Prostate gland (tissue), 2 donors: ENCODE measurements at regions not wholly inside any gene's neighbourhood (a gene's known extent, or its start where the extent isn't known, plus 50 kb on each side); places are given as distances from the start of the nearest gene placed in this dataset.

Experiments used
- DNase-seq: peaks from one replicate; pipeline ENCODE4 v3.0.0-alpha.2; 2019; ENCODE audit warnings: low spot score
- H3K27ac ChIP-seq, 2 donors: fragments of 200-600 bp; sonication (generic); 2 replicates each; pipeline ENCODE4 v1.5.1; 2017 to 2019
- H3K27me3 ChIP-seq: fragments of 200-600 bp; sonication (generic); replicated peaks from 2 replicates; pipeline ENCODE4 v1.5.1; 2019; ENCODE audit not compliant: insufficient read depth
- H3K36me3 ChIP-seq, 2 donors: fragments of 200-600 bp; sonication (generic); 1 replicate in 1 of 2; 2 replicates in 1 of 2; pipeline versions ENCODE4 v1.5.1 to v1.8.1; 2017 to 2019
- H3K4me1 ChIP-seq: fragments of 200-600 bp; sonication (generic); replicated peaks from 2 replicates; pipeline ENCODE4 v1.5.1; 2019
- H3K4me3 ChIP-seq, 2 donors: fragments of 200-600 bp; sonication (generic); 2 replicates each; pipeline ENCODE4 v1.5.1; 2017 to 2019
- H3K9me3 ChIP-seq: fragments of 200-600 bp; sonication (generic); 2 replicates; pipeline ENCODE4 v1.5.1; 2017
- CTCF ChIP-seq, 4 experiments: fragments of 200-600 bp in 2 of 4; fragments of 450-650 bp in 2 of 4; sonication (generic) in 2 of 4; IDR thresholded peaks; 1 replicate in 3 of 4; 2 replicates in 1 of 4; pipeline ENCODE4 v1.5.1; 2016 to 2019; ENCODE audit warnings: antibody characterized with exemption in 4 of 4, mild to moderate bottlenecking in 2 of 4, moderate library complexity in 2 of 4
- POLR2A ChIP-seq: fragments of 450-650 bp; IDR thresholded peaks from one replicate; pipeline ENCODE4 v1.6.1; 2016; ENCODE audit warnings: antibody characterized with exemption, mild to moderate bottlenecking
- POLR2AphosphoS5 ChIP-seq: sonication (generic); formaldehyde crosslinking; IDR thresholded peaks from one replicate; pipeline ENCODE4 v1.6.1; 2017; ENCODE audit warnings: antibody characterized with exemption
- WGBS: methylation state at CpG from one replicate; pipeline ENCODE4 v1.1.5; 2018; 5-methylcytosine and 5-hydroxymethylcytosine counted together
- intact Hi-C: fragments of 100-400 bp; cut with DNase I; formaldehyde crosslinking; loops from one replicate; pipeline ENCODE4 v1.14.2; 2022

DNA sequence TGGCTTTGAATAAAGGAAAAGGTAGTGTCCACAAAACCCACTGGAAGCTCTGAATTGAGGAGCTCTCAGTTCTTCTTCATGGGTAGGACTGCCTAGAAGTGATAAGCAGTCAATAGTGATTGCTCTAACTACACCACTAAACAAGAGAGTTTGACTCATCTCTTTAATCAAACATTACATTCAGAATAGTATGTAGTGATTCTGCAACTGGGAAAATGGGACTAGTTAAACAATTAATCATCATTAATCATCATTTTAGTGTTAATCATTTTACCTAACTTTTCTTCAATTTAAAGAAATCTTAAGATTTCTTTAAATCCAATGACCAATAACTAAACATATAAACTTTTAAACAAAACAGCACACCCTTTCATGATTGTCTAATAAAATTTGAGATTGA lies 484.0 kb upstream of the FZD8 start:
- intact Hi-C loops: no loop called here
- Histone ChIP-seq H3K4me1 (no peaks in the 10 kb centered on the region), H3K9me3 (no peaks in the 10 kb centered on the region), H3K27me3 (no peaks in the 10 kb centered on the region), H3K36me3 (no peaks in the 10 kb centered on the region), H3K27ac (no peak overlapping the region), H3K4me3 (no peak overlapping the region)
- TF ChIP-seq POLR2AphosphoS5 (no peak), POLR2A (no peak), CTCF (IDR thresholded peaks at IDR 0.05) (no peak)
- no peak for DNase-seq

DNA sequence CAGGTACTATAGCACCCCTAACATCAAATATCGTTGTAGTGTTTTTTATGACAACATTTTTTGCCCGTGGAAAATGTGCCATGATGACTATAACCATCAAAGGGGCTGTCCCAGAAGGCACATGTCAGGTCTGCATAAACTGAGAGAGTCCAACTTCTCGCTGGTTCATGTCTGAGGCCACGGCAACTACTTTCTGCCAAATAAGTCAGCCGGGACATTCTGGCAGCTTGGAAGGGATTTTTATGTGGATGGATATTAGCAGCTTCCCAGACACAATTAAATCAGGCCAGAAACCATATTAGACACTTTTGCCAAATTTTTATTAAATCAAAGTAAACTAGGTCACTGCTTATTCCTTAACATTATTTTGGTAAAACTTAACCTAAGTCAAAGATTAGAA lies 477.4 kb upstream of the FZD8 start:
- H3K9me3 ChIP-seq: no peaks in the 10 kb centered on the region
- 39% methylated on average over 5 of the region's 5 CpGs for WGBS
- H3K27me3 ChIP-seq: no peaks in the 10 kb centered on the region
- no peak overlapping the region for H3K27ac ChIP-seq
- no peaks in the 10 kb centered on the region for H3K4me1 ChIP-seq
- H3K4me3 ChIP-seq: no peak overlapping the region
- H3K36me3 ChIP-seq: no peaks in the 10 kb centered on the region
- no peak for DNase-seq
- intact Hi-C loops: no loop called here
- TF ChIP-seq POLR2A: no peak
- no peak for TF ChIP-seq CTCF (IDR thresholded peaks at IDR 0.05)

DNA sequence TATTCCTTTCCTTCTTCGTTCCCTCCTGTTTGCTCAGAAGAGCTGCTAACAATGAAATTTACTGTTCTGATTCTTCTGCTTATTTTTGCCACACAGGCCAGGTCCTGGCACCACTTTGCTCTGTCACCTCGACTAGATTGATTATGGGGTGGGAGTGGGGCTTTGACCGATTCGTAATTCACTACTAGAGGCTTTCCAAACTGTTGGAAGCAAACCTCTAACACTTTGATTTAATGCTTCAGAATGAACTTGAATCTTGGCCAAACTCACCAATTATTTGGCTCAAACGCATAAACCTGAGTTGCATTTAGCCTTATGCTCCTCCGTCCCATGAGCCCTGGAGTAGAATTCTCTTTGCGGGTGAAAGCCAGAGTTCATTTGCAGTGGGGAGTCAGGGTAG lies 476.2 kb upstream of the FZD8 start:
- DNase-seq: no peak
- intact Hi-C loops: no loop called here
- Histone ChIP-seq H3K9me3 (no peaks in the 10 kb centered on the region), H3K27ac (no peak overlapping the region), H3K27me3 (no peaks in the 10 kb centered on the region), H3K4me3 (no peak overlapping the region), H3K4me1 (no peaks in the 10 kb centered on the region), H3K36me3 (no peaks in the 10 kb centered on the region)
- 59% methylated on average over 7 of the region's 7 CpGs for WGBS
- TF ChIP-seq CTCF (IDR thresholded peaks at IDR 0.05) (no peak), POLR2AphosphoS5 (no peak), POLR2A (no peak)

- no peak overlapping the region for H3K4me3 ChIP-seq
- H3K27me3 ChIP-seq: no peaks in the 10 kb centered on the region
- intact Hi-C loops: no loop called here
- no peak for TF ChIP-seq POLR2A
- TF ChIP-seq CTCF (IDR thresholded peaks at IDR 0.05): no peak
- no peak for TF ChIP-seq POLR2AphosphoS5
- no peak for DNase-seq
- H3K4me1 ChIP-seq: no peaks in the 10 kb centered on the region
- WGBS: 65% methylated on average over 4 of the region's 4 CpGs
- no peaks in the 10 kb centered on the region for H3K9me3 ChIP-seq
- no peaks in the 10 kb centered on the region for H3K36me3 ChIP-seq
- H3K27ac ChIP-seq: no peak overlapping the region
These were observed 475.8 kb upstream of the FZD8 start for GRCh38 chr10:36117890-36118289.

GRCh38 chr10:36117231-36117630 lies 475.1 kb upstream of the FZD8 start:
- Histone ChIP-seq H3K36me3 (no peaks in the 10 kb centered on the region), H3K9me3 (no peaks in the 10 kb centered on the region), H3K27ac (no peak overlapping the region), H3K27me3 (no peaks in the 10 kb centered on the region), H3K4me3 (no peak overlapping the region), H3K4me1 (no peaks in the 10 kb centered on the region)
- WGBS: 35% methylated on average over 5 of the region's 5 CpGs
- no peak for TF ChIP-seq POLR2A
- TF ChIP-seq CTCF (IDR thresholded peaks at IDR 0.05): no peak
- no peak for TF ChIP-seq POLR2AphosphoS5
- intact Hi-C loops: no loop called here
- DNase-seq: no peak
